Hepatocyte (in vitro differentiated cells): ENCODE measurements at regions not wholly inside any gene's neighbourhood (a gene's known extent, or its start where the extent isn't known, plus 50 kb on each side); places are given as distances from the start of the nearest gene placed in this dataset.

ENCODE experiments used
- DNase-seq: peaks from one replicate; pipeline ENCODE4 v3.0.0-alpha.2; 2016; ENCODE audit warnings: low spot score
- H2AFZ ChIP-seq: fragments of 200-600 bp; sonication (generic); 2 replicates; pipeline ENCODE4 v1.6.0; 2016; ENCODE audit warnings: antibody characterized with exemption, mild to moderate bottlenecking
- H3K27ac ChIP-seq: fragments of 200-600 bp; sonication (generic); 2 replicates; pipeline ENCODE4 v1.5.1; 2016; ENCODE audit warnings: mild to moderate bottlenecking
- H3K27me3 ChIP-seq: fragments of 200-600 bp; sonication (generic); 2 replicates; pipeline ENCODE4 v1.6.1; 2016
- H3K36me3 ChIP-seq: fragments of 200-600 bp; sonication (generic); replicated peaks from 2 replicates; pipeline ENCODE4 v1.5.1; 2016; ENCODE audit warnings: low read depth; ENCODE audit not compliant: insufficient read depth
- H3K4me1 ChIP-seq: fragments of 200-600 bp; sonication (generic); 2 replicates; pipeline ENCODE4 v1.5.1; 2016; ENCODE audit warnings: mild to moderate bottlenecking, moderate library complexity; ENCODE audit not compliant: insufficient read depth
- H3K4me2 ChIP-seq: fragments of 200-600 bp; sonication (generic); 2 replicates; pipeline ENCODE4 v1.6.0; 2016
- H3K4me3 ChIP-seq: fragments of 200-600 bp; sonication (generic); 2 replicates; pipeline ENCODE4 v1.5.1; 2016; ENCODE audit warnings: mild to moderate bottlenecking
- H3K79me2 ChIP-seq: fragments of 200-600 bp; sonication (generic); 2 replicates; pipeline ENCODE4 v1.6.0; 2017; ENCODE audit warnings: mild to moderate bottlenecking
- H3K9me2 ChIP-seq: fragments of 200-600 bp; sonication (generic); replicated peaks from 2 replicates; pipeline ENCODE4 v1.6.0; 2017; ENCODE audit warnings: mild to moderate bottlenecking; ENCODE audit not compliant: insufficient read depth
- H3K9me3 ChIP-seq: fragments of 200-600 bp; sonication (generic); 2 replicates; pipeline ENCODE4 v1.5.1; 2016; ENCODE audit warnings: low read depth, mild to moderate bottlenecking
- H4K20me1 ChIP-seq: fragments of 200-600 bp; sonication (generic); 2 replicates; pipeline ENCODE4 v1.6.0; 2016; ENCODE audit warnings: mild to moderate bottlenecking; ENCODE audit not compliant: insufficient read depth, poor library complexity, severe bottlenecking
- EZH2 ChIP-seq: fragments of 200-600 bp; sonication (generic); IDR thresholded peaks from 2 replicates; pipeline ENCODE4 v1.6.1; 2016; ENCODE audit warnings: antibody characterized with exemption, mild to moderate bottlenecking, borderline replicate concordance
- EZH2phosphoT487 ChIP-seq: fragments of 200-600 bp; sonication (generic); IDR thresholded peaks from one replicate; pipeline ENCODE4 v1.6.1; 2018; ENCODE audit warnings: antibody characterized with exemption, mild to moderate bottlenecking, low read depth, moderate library complexity; ENCODE audit not compliant: unreplicated experiment, severe bottlenecking
- WGBS: methylation state at CpG from one replicate; pipeline ENCODE4 v1.1.6; 2016; ENCODE audit warnings: low lambda C conversion rate; ENCODE audit errors: missing lambda C conversion rate; 5-methylcytosine and 5-hydroxymethylcytosine counted together
- TF ChIP-seq, protein P1 (sequence below): fragments of 200-600 bp; sonication (generic); IDR thresholded peaks from 2 replicates; pipeline ENCODE4 v1.5.1; 2016; ENCODE audit warnings: antibody characterized with exemption, mild to moderate bottlenecking; ENCODE audit not compliant: poor library complexity

- Histone ChIP-seq H3K4me1 (peaks cover 24% of the 10 kb centered on the region), H3K4me2 (no peak overlapping the region), H3K79me2 (no peaks in the 10 kb centered on the region), H3K27ac (peak overlapping the region; percentile 83), H3K36me3 (no peaks in the 10 kb centered on the region), H4K20me1 (no peaks in the 10 kb centered on the region), H3K9me3 (no peaks in the 10 kb centered on the region), H3K27me3 (no peaks in the 10 kb centered on the region), H3K4me3 (no peak overlapping the region), H2AFZ (no peak overlapping the region), H3K9me2 (no peaks in the 10 kb centered on the region)
- peak; percentile 48 for DNase-seq
- 39% methylated on average over 2 of the region's 2 CpGs for WGBS
- no peak for TF ChIP-seq EZH2phosphoT487
- TF ChIP-seq, protein P1, sequence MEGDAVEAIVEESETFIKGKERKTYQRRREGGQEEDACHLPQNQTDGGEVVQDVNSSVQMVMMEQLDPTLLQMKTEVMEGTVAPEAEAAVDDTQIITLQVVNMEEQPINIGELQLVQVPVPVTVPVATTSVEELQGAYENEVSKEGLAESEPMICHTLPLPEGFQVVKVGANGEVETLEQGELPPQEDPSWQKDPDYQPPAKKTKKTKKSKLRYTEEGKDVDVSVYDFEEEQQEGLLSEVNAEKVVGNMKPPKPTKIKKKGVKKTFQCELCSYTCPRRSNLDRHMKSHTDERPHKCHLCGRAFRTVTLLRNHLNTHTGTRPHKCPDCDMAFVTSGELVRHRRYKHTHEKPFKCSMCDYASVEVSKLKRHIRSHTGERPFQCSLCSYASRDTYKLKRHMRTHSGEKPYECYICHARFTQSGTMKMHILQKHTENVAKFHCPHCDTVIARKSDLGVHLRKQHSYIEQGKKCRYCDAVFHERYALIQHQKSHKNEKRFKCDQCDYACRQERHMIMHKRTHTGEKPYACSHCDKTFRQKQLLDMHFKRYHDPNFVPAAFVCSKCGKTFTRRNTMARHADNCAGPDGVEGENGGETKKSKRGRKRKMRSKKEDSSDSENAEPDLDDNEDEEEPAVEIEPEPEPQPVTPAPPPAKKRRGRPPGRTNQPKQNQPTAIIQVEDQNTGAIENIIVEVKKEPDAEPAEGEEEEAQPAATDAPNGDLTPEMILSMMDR: no peak
- TF ChIP-seq EZH2: no peak
Measured at GRCh38 chr4:77332696-77333270, 175.8 kb downstream of the CCNG2 start.

GRCh38 chr4:77336411-77337142 lies 179.6 kb downstream of the CCNG2 start:
- Histone ChIP-seq H3K4me3 (no peak overlapping the region), H3K27ac (no peak overlapping the region), H4K20me1 (no peaks in the 10 kb centered on the region), H3K4me2 (no peak overlapping the region), H3K27me3 (no peaks in the 10 kb centered on the region), H3K9me2 (no peaks in the 10 kb centered on the region), H3K4me1 (peaks cover 18% of the 10 kb centered on the region), H2AFZ (no peak overlapping the region), H3K36me3 (no peaks in the 10 kb centered on the region), H3K9me3 (no peaks in the 10 kb centered on the region), H3K79me2 (no peaks in the 10 kb centered on the region)
- WGBS: 89% methylated on average over 3 of the region's 3 CpGs
- TF ChIP-seq, protein P1: no peak
- TF ChIP-seq EZH2phosphoT487 (no peak), EZH2 (no peak)
- no peak for DNase-seq

DNA sequence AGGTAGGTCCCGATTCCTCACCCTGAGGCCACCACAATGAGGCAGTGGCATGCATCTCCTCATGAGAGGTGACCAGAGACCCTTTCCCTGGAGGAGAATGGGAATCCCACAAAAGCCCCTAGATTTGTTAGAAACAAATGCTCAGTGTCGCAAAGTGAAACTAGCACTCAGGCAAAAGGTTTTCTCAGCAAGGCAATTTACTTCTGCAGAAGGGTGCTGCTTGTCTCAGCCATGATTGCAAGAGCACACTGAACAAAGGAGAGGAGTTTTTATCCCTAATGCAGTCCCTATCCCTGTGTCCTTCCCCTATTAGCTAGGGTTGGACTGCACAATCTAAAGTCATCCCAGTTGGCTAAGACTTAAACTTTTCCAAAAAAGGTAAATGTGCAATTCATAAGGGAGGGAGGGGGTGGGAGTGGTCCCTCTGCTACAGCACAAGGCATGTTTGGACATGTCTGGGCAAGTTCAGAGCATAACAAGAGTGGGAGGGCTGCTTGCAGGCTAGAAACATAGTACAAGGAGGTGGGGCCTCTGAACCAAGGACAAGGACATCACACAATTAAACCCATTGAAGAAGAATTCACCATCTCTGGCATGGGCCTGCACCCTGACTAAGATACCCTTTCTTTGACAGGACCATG lies 185.3 kb downstream of the CCNG2 start:
- Histone ChIP-seq H3K4me2 (no peak overlapping the region), H2AFZ (no peak overlapping the region), H4K20me1 (no peaks in the 10 kb centered on the region), H3K27me3 (no peaks in the 10 kb centered on the region), H3K36me3 (no peaks in the 10 kb centered on the region), H3K4me1 (peaks cover 13% of the 10 kb centered on the region), H3K27ac (peak overlapping the region; percentile 89), H3K9me3 (no peaks in the 10 kb centered on the region), H3K79me2 (no peaks in the 10 kb centered on the region), H3K4me3 (no peak overlapping the region), H3K9me2 (no peaks in the 10 kb centered on the region)
- WGBS: 94% methylated on average over 2 of the region's 2 CpGs
- DNase-seq: peak; percentile 23
- no peak for TF ChIP-seq EZH2phosphoT487
- TF ChIP-seq, protein P1: no peak
- no peak for TF ChIP-seq EZH2
